Fibroblast of skin of right biceps (primary cell): ENCODE measurements at regions not wholly inside any gene's neighbourhood (a gene's known extent, or its start where the extent isn't known, plus 50 kb on each side); places are given as distances from the start of the nearest gene placed in this dataset.

Experiments
- DNase-seq: peaks from one replicate; pipeline ENCODE4 v3.0.0-alpha.2; 2013

DNA sequence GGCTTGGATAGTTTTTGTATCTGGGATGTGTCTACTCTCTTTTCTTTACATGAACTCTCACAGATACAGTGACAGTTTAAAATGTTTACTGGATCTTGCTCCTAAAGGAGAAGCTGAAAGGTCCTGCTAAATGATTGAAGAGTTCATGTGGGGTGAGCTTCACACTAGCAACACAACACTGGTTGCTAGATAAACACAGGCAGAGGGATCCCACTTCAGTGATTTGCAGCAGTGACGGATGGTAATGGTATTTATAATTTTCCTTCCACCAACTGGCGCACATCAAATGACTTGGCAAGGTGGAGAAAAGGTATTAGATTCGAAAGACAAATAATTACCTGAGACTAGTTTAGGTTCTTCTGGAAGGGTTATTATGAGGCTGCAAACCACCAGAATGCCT lies 270.2 kb downstream of the TBX15 start:
- DNase-seq = peak; percentile 6

DNA sequence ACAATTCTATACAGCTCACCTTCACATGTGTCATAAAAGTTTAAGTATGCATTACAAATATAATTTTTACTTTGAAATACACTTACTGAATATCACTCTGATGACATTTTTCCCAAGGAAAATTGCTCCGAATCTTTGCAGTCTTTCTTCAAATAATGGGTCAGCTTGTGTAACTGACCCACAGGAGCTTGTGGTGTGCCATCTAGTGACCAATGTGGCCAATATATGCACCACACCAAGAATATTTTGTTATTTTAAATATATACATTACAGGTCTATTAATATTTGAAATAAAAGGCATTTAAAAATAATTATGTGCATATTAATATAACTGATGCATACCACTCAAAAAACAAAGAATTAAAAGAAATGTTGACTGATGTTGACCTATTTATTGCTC lies 271.4 kb downstream of the TBX15 start:
- no peak for DNase-seq

DNA sequence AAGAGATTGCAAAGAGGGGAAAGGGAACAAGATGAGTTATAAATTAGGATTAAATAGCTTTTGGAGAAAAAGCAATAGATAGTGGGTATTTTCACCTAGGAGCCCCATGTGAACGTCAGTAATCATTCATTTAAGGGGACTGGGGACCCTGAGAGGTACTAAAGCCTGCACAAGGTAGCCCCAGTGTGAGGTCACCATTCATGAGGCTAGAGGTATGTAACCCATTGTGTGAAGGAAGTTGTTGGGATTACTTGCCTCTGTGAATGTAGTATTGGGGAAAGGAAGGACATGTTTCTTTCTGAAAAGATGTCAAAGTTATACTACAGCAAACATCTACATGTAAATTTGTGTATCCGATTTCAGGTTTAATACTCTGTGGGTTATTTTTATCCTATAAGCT lies 276.8 kb downstream of the TBX15 start:
- no peak for DNase-seq

- DNase-seq = no peak
Measured at GRCh38 chr1:118698911-118699310, 289.2 kb downstream of the TBX15 start.

DNA sequence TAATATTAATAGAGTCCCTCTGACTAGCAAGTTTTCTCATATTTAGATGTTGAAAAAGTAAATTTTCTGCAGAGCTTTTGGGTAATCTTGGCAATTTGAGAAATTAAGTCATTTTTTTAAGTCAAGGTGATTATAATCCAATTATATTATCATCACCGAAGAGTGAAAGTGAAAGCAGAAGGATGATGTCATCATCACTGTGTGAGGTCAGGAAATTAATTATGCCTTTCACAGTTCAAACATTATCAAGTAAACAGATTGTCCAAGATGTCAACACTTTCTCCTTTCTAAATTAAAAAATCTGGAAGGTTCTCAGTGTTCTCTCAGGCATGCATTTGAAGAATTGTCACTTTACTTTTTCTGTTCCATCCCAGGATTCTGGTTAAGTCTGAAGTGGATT lies 296.0 kb downstream of the TBX15 start:
- DNase-seq = no peak

DNA sequence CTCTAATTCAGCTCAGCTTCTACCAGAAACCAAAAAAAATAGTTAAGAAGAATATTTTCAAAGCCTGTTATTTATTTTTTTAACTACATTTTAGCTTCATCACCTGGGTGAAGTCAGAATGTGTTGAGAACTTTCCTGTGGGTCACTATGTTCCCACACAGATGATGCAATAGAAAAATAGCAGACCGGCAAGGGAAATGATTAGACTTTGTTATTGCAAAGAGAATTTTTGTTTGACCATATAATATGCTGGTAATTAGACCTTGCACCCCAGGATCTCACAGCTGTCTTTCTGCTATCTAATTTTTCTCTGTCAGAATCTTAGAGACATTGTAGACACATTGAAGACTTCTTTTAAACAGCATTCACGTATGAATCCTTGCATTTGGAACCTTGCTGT lies 299.3 kb downstream of the TBX15 start:
- DNase-seq = no peak

DNA sequence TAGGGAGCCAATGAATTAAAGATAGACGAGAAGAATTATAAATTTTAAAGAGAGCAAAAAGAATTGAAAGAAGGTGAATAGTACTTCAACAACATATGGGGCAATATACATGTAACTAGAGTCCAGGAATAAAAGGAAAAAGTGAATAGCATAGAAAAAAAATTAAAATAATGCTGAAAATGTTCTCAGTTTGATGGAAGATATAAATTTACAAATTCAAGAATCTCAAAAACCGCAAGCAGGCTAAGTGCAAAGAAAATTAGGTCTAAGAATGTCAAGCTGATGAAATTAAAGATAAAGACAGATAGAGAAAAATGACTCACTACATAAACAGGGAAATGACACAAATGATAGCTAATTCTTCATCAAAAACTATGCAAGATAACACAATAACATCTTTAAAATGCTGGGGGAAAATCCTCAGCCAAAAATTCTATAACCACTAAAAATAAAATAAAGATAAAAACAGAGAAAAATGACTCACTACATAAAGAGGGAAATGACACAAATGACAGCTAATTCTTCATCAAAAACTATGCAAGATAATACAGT lies 326.3 kb downstream of the TBX15 start:
- peak; percentile 86 for DNase-seq

GRCh38 chr1:118660769-118661168 lies 327.4 kb downstream of the TBX15 start:
- DNase-seq = no peak

DNA sequence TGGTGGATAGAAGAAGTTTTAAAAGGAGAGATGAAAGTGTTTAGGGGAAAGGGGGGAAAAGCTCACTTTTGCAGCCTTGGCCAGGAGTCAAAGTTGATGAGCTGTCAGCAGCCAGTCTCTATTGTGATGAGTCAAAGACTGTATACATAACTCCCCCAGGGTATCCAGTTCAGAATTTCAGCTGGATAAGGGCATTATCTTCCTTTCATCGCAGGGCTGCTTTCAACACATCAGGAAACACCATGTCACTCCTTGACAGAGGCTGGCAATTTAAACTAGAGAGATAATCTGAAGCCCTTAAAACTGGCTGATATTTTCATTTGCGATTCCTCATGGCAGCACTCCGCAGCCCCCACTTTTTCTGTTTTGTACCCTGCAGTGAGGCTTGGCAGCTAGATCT lies 328.5 kb downstream of the TBX15 start:
- peak; percentile 80 for DNase-seq

DNA sequence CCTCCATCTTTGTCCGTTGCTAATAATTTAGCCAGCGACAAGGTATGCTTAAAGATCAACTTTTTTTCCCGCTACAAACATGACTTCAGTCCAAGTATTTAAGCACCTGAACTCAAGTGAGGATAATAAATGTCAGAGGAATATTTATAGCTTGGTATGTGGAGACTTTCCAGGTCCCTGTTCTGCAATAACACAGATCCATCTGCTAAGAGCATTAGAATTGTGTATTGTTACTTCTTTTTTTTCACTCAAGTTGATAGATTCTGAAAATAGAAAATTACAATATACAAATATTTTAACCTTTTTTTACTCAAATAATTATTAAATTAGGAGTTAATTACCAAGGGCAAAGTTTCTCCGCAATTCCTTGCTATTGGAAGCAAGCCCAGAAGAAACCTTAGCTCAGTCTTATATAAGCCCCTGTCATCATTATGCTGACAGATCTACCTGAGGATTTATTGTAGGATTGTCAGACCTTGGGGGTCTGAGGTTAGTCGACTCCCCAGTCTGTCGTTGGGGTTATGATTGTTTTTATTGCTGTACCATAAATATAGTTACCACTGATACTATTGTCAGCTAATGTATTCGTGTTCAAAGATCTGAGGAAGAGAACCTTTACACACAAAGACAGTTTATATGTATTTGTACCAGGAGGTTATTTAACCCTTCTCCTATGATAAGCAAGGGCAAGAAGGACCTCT lies 337.9 kb downstream of the TBX15 start:
- no peak for DNase-seq

GRCh38 chr1:118649369-118650106 lies 338.6 kb downstream of the TBX15 start:
- DNase-seq = no peak

DNA sequence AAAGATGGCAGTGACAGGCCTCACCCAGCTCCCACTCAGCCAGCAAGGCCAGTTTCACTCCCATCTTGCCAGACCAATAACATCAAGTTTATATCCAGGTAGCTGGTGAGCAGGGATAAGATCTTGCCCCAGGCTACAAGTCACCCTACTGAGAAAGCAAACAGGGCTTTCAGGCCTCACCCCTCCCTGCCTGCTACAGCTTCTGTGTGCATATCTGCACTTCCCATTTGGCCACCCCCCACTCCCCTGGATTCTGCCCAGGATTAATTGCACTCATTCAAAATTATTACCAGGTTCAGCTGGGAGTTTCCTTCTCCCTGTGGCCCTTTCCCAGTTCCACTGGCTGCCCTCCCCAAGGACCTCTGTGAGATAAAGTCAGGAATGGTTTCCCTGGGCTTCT lies 352.1 kb downstream of the TBX15 start:
- no peak for DNase-seq

DNA sequence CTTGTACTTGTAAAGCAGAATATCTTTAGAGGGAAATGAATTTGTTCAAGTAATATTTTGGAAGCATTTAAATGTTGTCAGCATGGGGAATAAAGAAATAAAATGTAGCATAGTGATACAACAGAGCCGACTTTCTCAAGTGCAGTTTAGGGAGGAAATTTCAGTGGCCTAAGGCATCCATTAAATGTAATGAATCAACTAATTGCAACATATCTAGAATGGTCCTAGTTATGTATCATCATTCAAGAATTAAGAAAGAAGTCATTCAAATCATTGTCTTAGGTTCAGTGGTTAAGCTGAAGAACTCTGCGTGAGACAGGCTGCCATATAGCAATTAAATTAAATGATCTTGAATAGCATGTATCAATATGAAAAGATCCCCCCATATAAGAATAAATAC lies 360.7 kb downstream of the TBX15 start:
- peak; percentile 40 for DNase-seq

GRCh38 chr1:118621839-118622238 lies 366.3 kb downstream of the TBX15 start:
- DNase-seq = no peak

- DNase-seq = peak; percentile 11
Measured at GRCh38 chr1:118618618-118619340, 369.4 kb downstream of the TBX15 start.

DNA sequence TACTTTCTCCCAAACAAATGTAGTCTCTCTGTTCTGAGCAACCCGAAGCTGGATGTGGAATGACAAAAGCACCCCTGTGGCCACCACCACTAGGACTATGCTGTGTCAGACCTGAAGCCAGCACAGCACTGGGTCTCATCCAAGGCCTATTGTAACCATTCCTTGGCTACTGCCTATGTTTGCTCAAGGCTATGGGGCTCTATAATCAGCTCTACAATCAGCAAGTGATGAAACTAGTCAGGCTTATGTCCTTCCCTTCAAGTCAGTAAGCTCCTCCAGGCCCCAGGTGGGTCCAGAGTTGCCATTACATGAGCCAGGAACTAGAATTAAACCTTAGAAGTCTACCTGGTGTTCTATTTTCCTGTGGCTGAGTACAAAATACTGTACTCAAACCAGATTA lies 370.2 kb downstream of the TBX15 start:
- DNase-seq = no peak

GRCh38 chr1:118615066-118615465 lies 373.1 kb downstream of the TBX15 start:
- DNase-seq = no peak

- no peak for DNase-seq
Measured at GRCh38 chr1:118589238-118589846, 398.8 kb downstream of the TBX15 start.

- no peak for DNase-seq
Measured at GRCh38 chr1:118588566-118588965, 399.6 kb downstream of the TBX15 start.

GRCh38 chr1:118578276-118578675 lies 393.2 kb upstream of the SPAG17 start:
- DNase-seq = no peak

DNA sequence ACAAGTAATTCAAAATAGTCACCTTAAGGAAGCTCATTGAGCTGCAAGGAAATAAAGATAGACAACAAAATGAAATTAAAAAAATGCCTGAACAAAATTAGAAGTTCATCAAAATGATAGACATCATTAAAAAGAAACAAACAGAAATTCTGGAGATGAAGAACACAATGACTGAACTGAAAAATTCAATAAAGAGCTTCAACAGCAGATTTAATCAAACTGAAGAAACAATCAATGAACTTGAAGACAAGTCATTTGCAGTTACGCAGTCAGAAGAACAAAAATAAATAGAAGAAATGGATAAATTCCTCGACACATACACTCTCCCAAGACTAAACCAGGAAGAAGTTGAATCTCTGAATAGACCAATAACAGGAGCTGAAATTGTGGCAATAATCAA lies 390.0 kb upstream of the SPAG17 start:
- DNase-seq = no peak

DNA sequence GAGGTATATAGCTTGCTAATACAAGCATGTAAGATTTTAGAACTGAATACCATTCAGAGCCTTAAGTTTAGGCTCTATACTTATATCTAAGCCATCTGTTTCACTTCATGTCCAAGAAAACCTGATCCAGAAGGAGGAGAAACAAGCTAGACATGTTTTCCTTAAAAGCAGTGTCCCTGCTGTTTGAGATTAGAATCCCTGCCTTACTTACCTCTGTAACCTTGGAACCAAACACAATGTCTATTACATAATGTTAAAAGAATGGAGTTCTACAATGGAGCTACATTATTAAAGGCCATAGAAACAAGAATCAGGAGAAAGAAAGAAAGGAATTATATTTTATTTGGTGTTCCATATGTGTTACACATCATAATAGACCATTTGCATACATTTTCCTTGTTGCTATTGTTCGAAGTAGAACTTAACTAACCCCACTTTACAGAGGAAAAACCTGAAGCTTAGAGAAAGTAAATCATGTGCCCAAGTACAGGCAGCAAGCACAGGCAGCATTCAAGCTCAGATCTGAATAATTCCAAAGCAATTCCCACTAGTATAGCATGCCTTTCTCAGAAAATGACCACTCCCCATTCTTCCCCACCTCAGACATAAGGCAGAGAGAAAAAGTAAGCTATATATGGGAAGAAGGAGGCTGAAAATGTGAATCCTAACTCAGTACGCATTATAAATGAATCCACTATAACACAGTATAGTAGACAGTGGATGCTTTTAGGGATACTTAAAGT lies 380.1 kb upstream of the SPAG17 start:
- no peak for DNase-seq
